ENCODE measurements at regions not wholly inside any gene's neighbourhood (a gene's known extent, or its start where the extent isn't known, plus 50 kb on each side); places are given as distances from the start of the nearest gene placed in this dataset.

DNA sequence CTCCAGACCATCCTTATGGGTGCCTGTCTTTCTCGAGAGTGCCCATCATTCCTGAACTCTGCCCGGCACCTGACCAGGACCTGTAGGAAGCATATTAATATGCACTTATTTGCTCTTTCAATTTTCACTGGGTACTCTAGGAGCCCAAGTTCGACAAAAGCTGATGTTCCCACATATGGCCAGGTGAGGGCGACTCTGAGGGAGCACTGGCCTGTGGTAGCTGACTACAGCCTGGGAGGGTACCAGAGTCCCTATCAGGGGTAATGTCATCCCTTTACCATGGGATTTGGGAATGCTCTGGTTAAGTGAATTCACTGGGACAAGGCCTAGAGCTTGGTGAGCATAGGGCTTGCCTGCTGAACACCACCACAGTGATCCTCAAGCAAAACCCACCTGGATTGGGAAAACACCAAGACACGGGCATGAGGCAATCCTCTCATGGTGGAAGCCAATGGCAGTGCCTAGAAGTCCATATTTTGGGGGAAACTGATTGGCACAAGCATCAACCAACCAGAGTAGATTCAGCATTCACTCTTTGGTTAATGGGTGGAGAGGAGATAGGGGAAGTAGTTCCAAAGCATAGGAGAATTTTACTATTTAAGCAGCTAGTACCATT, 112.2 kb downstream of the MTX3 start:
- no peaks in the 10 kb centered on the region for H3K36me3 ChIP-seq
- intact Hi-C loops (cut with DNase I), result no loop called here
- no peak overlapping the region for H3K27ac ChIP-seq
- no peaks in the 10 kb centered on the region for H3K27me3 ChIP-seq
- H3K4me3 ChIP-seq, result no peak overlapping the region
- ATAC-seq, result no peak
- no peaks in the 10 kb centered on the region for H3K9me3 ChIP-seq
- H3K4me1 ChIP-seq, result no peaks in the 10 kb centered on the region
- TF ChIP-seq, protein P1, sequence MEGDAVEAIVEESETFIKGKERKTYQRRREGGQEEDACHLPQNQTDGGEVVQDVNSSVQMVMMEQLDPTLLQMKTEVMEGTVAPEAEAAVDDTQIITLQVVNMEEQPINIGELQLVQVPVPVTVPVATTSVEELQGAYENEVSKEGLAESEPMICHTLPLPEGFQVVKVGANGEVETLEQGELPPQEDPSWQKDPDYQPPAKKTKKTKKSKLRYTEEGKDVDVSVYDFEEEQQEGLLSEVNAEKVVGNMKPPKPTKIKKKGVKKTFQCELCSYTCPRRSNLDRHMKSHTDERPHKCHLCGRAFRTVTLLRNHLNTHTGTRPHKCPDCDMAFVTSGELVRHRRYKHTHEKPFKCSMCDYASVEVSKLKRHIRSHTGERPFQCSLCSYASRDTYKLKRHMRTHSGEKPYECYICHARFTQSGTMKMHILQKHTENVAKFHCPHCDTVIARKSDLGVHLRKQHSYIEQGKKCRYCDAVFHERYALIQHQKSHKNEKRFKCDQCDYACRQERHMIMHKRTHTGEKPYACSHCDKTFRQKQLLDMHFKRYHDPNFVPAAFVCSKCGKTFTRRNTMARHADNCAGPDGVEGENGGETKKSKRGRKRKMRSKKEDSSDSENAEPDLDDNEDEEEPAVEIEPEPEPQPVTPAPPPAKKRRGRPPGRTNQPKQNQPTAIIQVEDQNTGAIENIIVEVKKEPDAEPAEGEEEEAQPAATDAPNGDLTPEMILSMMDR (IDR thresholded peaks at IDR 0.05), result peak in 1 of 4 donors; percentile 25
- no peak for TF ChIP-seq POLR2A (IDR thresholded peaks at IDR 0.05)
- WGBS (ENCODE audit: insufficient coverage, low coverage, low lambda C conversion rate, missing lambda C conversion rate), result 58% methylated on average over 5 of the region's 5 CpGs
- DNase-seq, result no peak

DNA sequence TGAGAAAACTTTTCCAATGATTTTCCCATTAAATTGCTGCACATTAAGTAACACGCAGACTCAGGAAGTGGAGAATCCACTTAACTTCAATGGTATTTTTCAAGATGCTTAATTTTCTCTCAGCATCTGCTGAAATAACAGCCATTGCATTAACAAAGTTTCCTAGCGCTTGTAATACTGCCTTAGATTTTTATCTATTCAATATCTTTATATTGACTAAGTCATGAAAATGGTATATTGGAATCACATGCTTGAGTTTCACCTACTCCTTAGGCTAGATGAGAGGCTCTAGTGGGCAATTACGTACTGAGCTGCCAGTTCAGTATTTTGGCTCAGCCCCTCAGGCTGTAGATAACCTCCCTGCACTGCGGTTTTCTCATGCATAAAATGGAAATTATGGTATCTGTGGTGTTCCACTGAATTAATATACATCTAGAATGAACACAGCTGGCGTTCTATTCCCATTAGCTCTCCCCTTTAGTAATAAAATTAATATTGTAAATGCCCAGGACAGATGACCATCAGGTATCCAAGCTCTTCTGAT, 112.9 kb downstream of the MTX3 start:
- no peaks in the 10 kb centered on the region for H3K36me3 ChIP-seq
- no peak overlapping the region for H3K27ac ChIP-seq
- H3K9me3 ChIP-seq, result no peaks in the 10 kb centered on the region
- TF ChIP-seq, protein P1 (IDR thresholded peaks at IDR 0.05), result no peak
- TF ChIP-seq POLR2A (IDR thresholded peaks at IDR 0.05), result no peak
- no peak for DNase-seq
- no peak overlapping the region for H3K4me3 ChIP-seq
- 65% methylated on average over 5 of the region's 5 CpGs for WGBS (ENCODE audit: insufficient coverage, low coverage, low lambda C conversion rate, missing lambda C conversion rate)
- H3K27me3 ChIP-seq, result no peaks in the 10 kb centered on the region
- H3K4me1 ChIP-seq, result no peaks in the 10 kb centered on the region
- intact Hi-C loops (cut with DNase I), result no loop called here
- ATAC-seq, result no peak

DNA sequence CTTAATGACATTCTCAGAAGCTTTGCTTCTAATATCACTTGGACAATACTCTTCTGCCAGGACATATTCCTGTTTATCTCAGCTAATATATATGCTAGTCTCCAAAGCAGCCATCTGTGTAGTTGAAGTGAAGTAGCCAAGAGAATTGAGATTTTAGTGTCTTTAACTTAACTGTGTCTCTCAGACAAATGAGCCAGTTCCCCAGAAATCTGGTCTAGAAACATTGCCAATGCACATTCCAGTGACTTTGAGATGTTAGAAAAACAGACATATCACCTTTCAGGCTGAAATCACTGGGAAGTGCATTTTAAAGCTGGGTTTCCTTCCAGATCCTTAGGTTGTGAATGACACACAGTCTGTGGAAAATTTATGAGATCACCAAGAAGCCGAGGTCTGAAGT, 114.6 kb downstream of the MTX3 start:
- whole genome bisulfite sequencing (ENCODE audit: insufficient coverage, low coverage, low lambda C conversion rate, missing lambda C conversion rate), result 29% methylated on average over 1 of the region's 1 CpG
- H3K4me3 ChIP-seq, result no peak overlapping the region
- no peaks in the 10 kb centered on the region for H3K36me3 ChIP-seq
- H3K9me3 ChIP-seq, result no peaks in the 10 kb centered on the region
- TF ChIP-seq POLR2A (IDR thresholded peaks at IDR 0.05), result no peak
- TF ChIP-seq, protein P1 (IDR thresholded peaks at IDR 0.05), result no peak
- DNase-seq (no peak), ATAC-seq (no peak)
- no peaks in the 10 kb centered on the region for H3K27me3 ChIP-seq
- no peaks in the 10 kb centered on the region for H3K4me1 ChIP-seq
- intact Hi-C loops (cut with DNase I), result no loop called here
- no peak overlapping the region for H3K27ac ChIP-seq

DNA sequence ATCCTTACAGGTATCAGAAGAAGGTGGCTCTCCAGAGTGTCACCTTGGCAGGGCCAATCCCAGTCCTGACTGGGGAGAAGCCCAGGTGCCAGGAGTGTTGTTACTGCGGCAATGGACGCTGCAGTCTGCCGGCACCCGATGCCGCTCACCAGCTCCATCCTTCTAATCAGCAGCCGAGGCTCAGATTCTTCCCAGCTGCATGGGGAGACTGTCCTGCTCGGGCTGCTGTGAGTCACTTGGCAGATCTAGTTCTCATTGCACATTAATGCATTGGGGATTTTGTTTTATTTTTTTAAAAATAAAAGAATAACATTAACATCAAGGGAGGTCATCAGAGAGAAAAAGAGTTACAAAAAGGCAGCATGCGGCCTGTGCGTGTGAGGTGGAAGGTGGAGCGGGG, 115.8 kb downstream of the MTX3 start:
- H3K27ac ChIP-seq, result no peak overlapping the region
- intact Hi-C loops (cut with DNase I), result no loop called here
- no peak overlapping the region for H3K4me3 ChIP-seq
- TF ChIP-seq POLR2A (IDR thresholded peaks at IDR 0.05), result no peak
- TF ChIP-seq, protein P1 (IDR thresholded peaks at IDR 0.05), result no peak
- H3K9me3 ChIP-seq, result no peaks in the 10 kb centered on the region
- WGBS (ENCODE audit: insufficient coverage, low coverage, low lambda C conversion rate, missing lambda C conversion rate), result 89% methylated on average over 10 of the region's 10 CpGs
- no peak for DNase-seq
- no peaks in the 10 kb centered on the region for H3K36me3 ChIP-seq
- H3K4me1 ChIP-seq, result no peaks in the 10 kb centered on the region
- no peak for ATAC-seq
- no peaks in the 10 kb centered on the region for H3K27me3 ChIP-seq
